Mammary epithelial cell (primary cell): ENCODE measurements at regions not wholly inside any gene's neighbourhood (a gene's known extent, or its start where the extent isn't known, plus 50 kb on each side); places are given as distances from the start of the nearest gene placed in this dataset.

Source experiments
- CTCF ChIP-seq, 2 donors: IDR thresholded peaks in 1 of 2; conservative IDR thresholded peaks in 1 of 2; 2 replicates each; pipeline ENCODE4 v1.5.1; 2011 to 2012; ENCODE audit warnings: inconsistent platforms in 2 of 2, low read length in 2 of 2, mild to moderate bottlenecking in 2 of 2, control low read depth in 1 of 2, low read depth in 1 of 2; ENCODE audit not compliant: insufficient read depth in 1 of 2; ENCODE audit errors: extremely low read depth in 1 of 2
- EZH2 ChIP-seq: IDR thresholded peaks from 2 replicates; pipeline ENCODE4 v1.6.1; 2012; ENCODE audit warnings: low read length, inconsistent platforms, borderline replicate concordance

GRCh38 chr5:111626473-111627148, 114.3 kb upstream of the STARD4 start:
- no peak for TF ChIP-seq CTCF (conservative IDR thresholded peaks at IDR 0.05 in 1 of 2, IDR thresholded peaks at IDR 0.05 in 1 of 2; ENCODE audit: extremely low read depth in 1 of 2, insufficient read depth in 1 of 2, low read depth in 1 of 2, low read length in 2 of 2)
- TF ChIP-seq EZH2 = no peak
